CD4-positive, alpha-beta T cell (primary cell): ENCODE measurements at regions not wholly inside any gene's neighbourhood (a gene's known extent, or its start where the extent isn't known, plus 50 kb on each side); places are given as distances from the start of the nearest gene placed in this dataset.

Experiments
- ATAC-seq: fragments of 200-7000 bp; cut with Tn5 transposase; one replicate; pipeline ENCODE4 v1.10.0; 2022; ENCODE audit warnings: mild to moderate bottlenecking; ENCODE audit not compliant: poor library complexity
- CTCF ChIA-PET: fragments of 350-600 bp; sonication (Branson Sonifier 250); formaldehyde crosslinking; loops from one replicate; lab custom pipeline; 2021; ENCODE audit warnings: antibody characterized with exemption, inconsistent platforms; lab: Charles Lee
- POLR2A ChIA-PET: fragments of 350-600 bp; sonication (Branson Sonifier 250); formaldehyde crosslinking; loops from one replicate; lab custom pipeline; 2021; ENCODE audit warnings: antibody characterized with exemption, inconsistent platforms; lab: Charles Lee
- DNase-seq, 14 experiments: peaks; one replicate each; pipeline ENCODE4 v3.0.0-alpha.2; 2013 to 2020; ENCODE audit warnings: mixed read lengths in 2 of 14
- H3K27ac ChIP-seq, 2 donors: one replicate each; pipeline versions ENCODE4 v1.5.1 to v1.7.0; 2013; ENCODE audit warnings: low read length in 2 of 2, low read depth in 1 of 2, mild to moderate bottlenecking in 1 of 2
- H3K27me3 ChIP-seq, 2 experiments: 1 replicate in 1 of 2; 2 replicates in 1 of 2; pipeline versions ENCODE4 v1.6.1 to v1.7.0; 2013; ENCODE audit warnings: low read length in 2 of 2, control low read depth in 1 of 2, mild to moderate bottlenecking in 1 of 2, moderate library complexity in 1 of 2; ENCODE audit not compliant: insufficient read depth in 2 of 2, control insufficient read depth in 1 of 2
- H3K36me3 ChIP-seq: one replicate; pipeline ENCODE4 v1.6.1; 2013; ENCODE audit warnings: low read length, control low read depth; ENCODE audit not compliant: insufficient read depth
- H3K4me1 ChIP-seq: one replicate; pipeline ENCODE4 v1.6.1; 2013; ENCODE audit warnings: low read length, control low read depth; ENCODE audit not compliant: insufficient read depth
- H3K4me3 ChIP-seq: one replicate; pipeline ENCODE4 v1.5.1; 2013; ENCODE audit warnings: mild to moderate bottlenecking, low read length, moderate library complexity
- H3K9me3 ChIP-seq, 2 experiments: 1 replicate in 1 of 2; 2 replicates in 1 of 2; pipeline versions ENCODE4 v1.6.1 to v1.7.0; 2013; ENCODE audit warnings: low read length in 2 of 2, mild to moderate bottlenecking in 2 of 2, control low read depth in 1 of 2, moderate library complexity in 1 of 2; ENCODE audit not compliant: control insufficient read depth in 1 of 2, insufficient read depth in 1 of 2
- H3K27ac Mint-ChIP-seq: one replicate; pipeline ENCODE4 v1.8.0; 2020; ENCODE audit warnings: mixed read lengths
- H3K27me3 Mint-ChIP-seq: one replicate; pipeline ENCODE4 v1.8.0; 2021; ENCODE audit warnings: mixed read lengths
- H3K36me3 Mint-ChIP-seq: one replicate; pipeline ENCODE4 v1.8.0; 2021; ENCODE audit warnings: low read depth, mixed read lengths
- H3K4me1 Mint-ChIP-seq: one replicate; pipeline ENCODE4 v1.8.0; 2021; ENCODE audit warnings: low read depth, mixed read lengths
- H3K4me3 Mint-ChIP-seq: one replicate; pipeline ENCODE4 v1.8.0; 2020; ENCODE audit warnings: mild to moderate bottlenecking, mixed read lengths
- H3K9me3 Mint-ChIP-seq: one replicate; pipeline ENCODE4 v1.8.0; 2020; ENCODE audit warnings: mixed read lengths
- CTCF ChIP-seq: fragments of 200-600 bp; IDR thresholded peaks from one replicate; pipeline ENCODE4 v1.8.0; 2022; ENCODE audit warnings: antibody characterized with exemption, mild to moderate bottlenecking
- intact Hi-C, 2 experiments: fragments of 100-400 bp; cut with DNase I in 1 of 2; cut with micrococcal nuclease in 1 of 2; formaldehyde crosslinking; loops; one replicate each; pipeline versions ENCODE4 v1.15.1 to v1.9.0; 2023 to 2025; cut with DNase I, micrococcal nuclease

DNA sequence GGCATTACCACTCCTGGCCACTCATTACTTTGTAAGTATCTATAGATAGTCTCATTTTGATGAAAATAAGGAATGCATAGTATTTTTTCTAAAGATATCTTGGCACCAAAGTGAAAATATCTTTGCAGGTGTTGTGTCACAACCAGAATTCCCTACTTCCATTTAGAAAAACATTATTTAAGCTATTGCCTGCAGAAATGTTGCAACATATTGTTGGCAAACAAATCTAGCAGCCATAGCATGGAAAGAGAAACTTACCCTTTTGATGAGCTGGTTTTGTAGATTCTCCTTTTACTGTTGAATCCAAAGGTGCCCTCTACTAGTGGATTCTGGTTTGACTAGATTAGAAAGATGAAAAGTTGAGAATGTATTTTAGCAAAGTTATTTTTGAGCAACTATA is 138.8 kb downstream of the AREG start:
- no peak for TF ChIP-seq CTCF
- Histone ChIP-seq H3K27me3 (no peaks in the 10 kb centered on the region), H3K27ac (no peak overlapping the region), H3K4me3 (no peak overlapping the region), H3K9me3 (no peaks in the 10 kb centered on the region), H3K36me3 (no peaks in the 10 kb centered on the region), H3K4me1 (no peaks in the 10 kb centered on the region)
- Mint-ChIP-seq H3K4me1 (no peaks in the 10 kb centered on the region), H3K9me3 (no peaks in the 10 kb centered on the region), H3K27me3 (no peaks in the 10 kb centered on the region), H3K4me3 (no peak overlapping the region), H3K27ac (no peak overlapping the region), H3K36me3 (no peaks in the 10 kb centered on the region)
- ChIA-PET POLR2A (no interaction called here), CTCF (no interaction called here)
- ATAC-seq (no peak), DNase-seq (no peak)
- intact Hi-C loops, result no loop called here

DNA sequence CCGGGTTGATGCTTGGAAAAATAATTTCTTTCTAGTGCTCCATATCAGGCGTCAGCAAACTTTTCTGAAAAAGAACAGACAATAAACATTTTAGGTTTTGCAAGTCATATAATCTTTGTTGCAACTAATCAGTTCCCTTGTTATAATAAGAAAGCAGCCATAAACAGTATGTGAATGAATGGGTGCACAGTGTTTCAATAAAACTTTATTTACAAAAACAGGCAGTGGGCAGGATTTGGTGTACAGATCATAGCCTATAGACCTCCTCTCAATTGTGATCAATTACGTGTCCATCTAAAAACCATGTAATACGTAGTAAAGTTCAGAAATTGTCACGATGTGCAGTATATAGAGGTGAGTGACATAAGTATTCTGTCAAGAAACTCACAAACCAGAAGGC is 143.4 kb downstream of the AREG start:
- no peaks in the 10 kb centered on the region for H3K36me3 ChIP-seq
- ChIA-PET POLR2A (no interaction called here), CTCF (no interaction called here)
- no peak overlapping the region for H3K27ac Mint-ChIP-seq
- H3K27me3 Mint-ChIP-seq, result no peaks in the 10 kb centered on the region
- TF ChIP-seq CTCF, result no peak
- H3K9me3 ChIP-seq, result no peaks in the 10 kb centered on the region
- DNase-seq (no peak), ATAC-seq (no peak)
- no peaks in the 10 kb centered on the region for H3K27me3 ChIP-seq
- H3K9me3 Mint-ChIP-seq, result no peaks in the 10 kb centered on the region
- H3K4me1 Mint-ChIP-seq, result no peaks in the 10 kb centered on the region
- intact Hi-C loops, result no loop called here
- no peak overlapping the region for H3K4me3 ChIP-seq
- no peaks in the 10 kb centered on the region for H3K36me3 Mint-ChIP-seq
- H3K4me3 Mint-ChIP-seq, result no peak overlapping the region
- no peaks in the 10 kb centered on the region for H3K4me1 ChIP-seq
- no peak overlapping the region for H3K27ac ChIP-seq

DNA sequence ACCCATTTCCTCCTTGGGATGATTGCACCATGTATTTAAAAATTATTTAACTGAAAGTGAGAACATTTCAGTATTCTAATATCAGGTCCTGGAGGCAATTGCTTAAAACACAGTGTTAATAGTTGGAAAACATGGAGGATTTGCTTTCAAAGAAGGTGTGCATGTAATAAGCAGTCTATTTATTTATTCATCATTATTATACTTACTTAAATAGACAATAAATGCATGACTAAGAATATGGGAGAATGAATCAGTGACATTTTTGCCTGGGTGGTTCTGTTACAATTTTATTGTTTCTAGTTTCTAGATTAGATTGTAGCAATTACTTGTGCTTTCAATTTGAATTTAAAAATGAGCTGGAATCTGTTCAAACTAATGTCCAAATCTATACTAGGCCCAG is 145.5 kb downstream of the AREG start:
- Mint-ChIP-seq H3K27me3 (no peaks in the 10 kb centered on the region), H3K27ac (no peak overlapping the region), H3K9me3 (no peaks in the 10 kb centered on the region), H3K4me3 (no peak overlapping the region), H3K4me1 (no peaks in the 10 kb centered on the region), H3K36me3 (no peaks in the 10 kb centered on the region)
- Histone ChIP-seq H3K4me3 (no peak overlapping the region), H3K4me1 (no peaks in the 10 kb centered on the region), H3K27me3 (no peaks in the 10 kb centered on the region), H3K9me3 (no peaks in the 10 kb centered on the region), H3K27ac (no peak overlapping the region), H3K36me3 (no peaks in the 10 kb centered on the region)
- CTCF ChIA-PET, result no interaction called here
- ATAC-seq (no peak), DNase-seq (no peak)
- no peak for TF ChIP-seq CTCF
- intact Hi-C loops, result no loop called here
- POLR2A ChIA-PET, result no interaction called here
